Activated CD4-positive, alpha-beta T cell treated with anti-CD3 and anti-CD28 coated beads, Interleukin-2, Interleukin-6, amounts not matched to agents 100 ng/mL and 50 ng/mL, durations not matched to agents 16 hours and 8 hours (primary cell): ENCODE measurements at regions not wholly inside any gene's neighbourhood (a gene's known extent, or its start where the extent isn't known, plus 50 kb on each side); places are given as distances from the start of the nearest gene placed in this dataset.
A peak's percentile ranks its signal among the peaks of the same experiment; 100 is the strongest.
"Not testable (repeated sequence)": the region's sequence is repeated elsewhere in the genome, so short reads cannot be mapped to it uniquely, and the experiment has no call there.

Source experiments
- DNase-seq: peaks from one replicate; pipeline ENCODE4 v3.0.0-alpha.2; 2020

DNA sequence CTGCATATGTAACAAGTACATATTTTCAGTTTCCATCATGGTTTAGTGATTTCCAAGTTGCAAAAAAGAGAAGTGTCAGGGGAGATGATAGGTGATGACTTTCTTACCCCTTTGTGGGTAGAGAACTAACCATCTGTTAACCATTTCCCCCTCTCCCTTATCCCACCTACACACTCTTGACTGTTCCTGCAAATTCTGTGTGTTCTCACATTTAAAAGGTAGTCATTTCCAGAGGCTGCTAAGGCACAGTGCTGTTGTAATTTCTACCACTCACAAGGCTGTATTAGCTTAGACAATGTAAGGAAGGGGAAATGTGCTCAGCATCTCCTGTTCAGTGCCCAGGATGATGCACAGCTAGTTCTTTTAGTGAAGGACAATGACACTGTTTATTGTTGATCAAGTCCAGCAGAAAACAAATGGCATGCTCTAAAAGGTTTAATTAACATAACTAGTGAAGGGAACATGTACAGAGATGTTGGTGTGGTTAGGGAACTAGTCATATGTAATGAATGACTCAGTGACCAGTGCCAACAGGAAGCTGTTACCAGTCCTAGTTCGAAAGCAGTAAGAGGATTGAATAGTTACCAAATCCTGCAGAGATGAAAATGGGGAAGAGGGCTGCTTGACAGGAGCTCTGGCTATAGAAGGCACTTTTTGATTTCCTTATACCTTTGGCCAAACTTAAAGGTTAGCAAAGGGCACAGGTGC, 165.1 kb downstream of the PLK2 start:
- peak; percentile 49 for DNase-seq

- not testable (repeated sequence) for DNase-seq
These were observed 171.6 kb downstream of the PLK2 start for GRCh38 chr5:58288275-58288674.

- DNase-seq: no peak
These were observed 173.1 kb downstream of the PLK2 start for GRCh38 chr5:58286741-58287140.

- no peak for DNase-seq
These were observed 174.0 kb downstream of the PLK2 start for GRCh38 chr5:58285900-58286299.

- no peak for DNase-seq
These were observed 175.0 kb downstream of the PLK2 start for GRCh38 chr5:58284886-58285285.

- no peak for DNase-seq
These were observed 178.7 kb downstream of the PLK2 start for GRCh38 chr5:58281189-58281588.

DNA sequence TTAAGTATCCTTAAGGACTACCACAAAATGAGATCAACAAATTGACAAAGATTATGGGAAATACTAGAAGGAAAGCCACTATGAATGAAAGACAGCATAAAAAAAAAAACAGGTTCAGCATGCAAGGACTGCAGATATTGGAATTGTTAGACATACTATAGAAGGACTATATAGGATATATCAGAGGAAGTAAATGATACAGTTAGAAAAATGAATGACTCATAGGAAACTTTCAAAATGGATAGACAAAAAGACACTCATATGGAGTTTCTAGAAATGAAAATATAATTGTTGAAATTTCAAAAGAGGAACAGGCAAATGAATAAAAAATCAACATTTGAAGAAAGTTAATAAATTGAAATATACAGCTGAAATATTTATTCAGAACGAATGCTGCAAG, 180.6 kb downstream of the PLK2 start:
- DNase-seq: no peak

DNA sequence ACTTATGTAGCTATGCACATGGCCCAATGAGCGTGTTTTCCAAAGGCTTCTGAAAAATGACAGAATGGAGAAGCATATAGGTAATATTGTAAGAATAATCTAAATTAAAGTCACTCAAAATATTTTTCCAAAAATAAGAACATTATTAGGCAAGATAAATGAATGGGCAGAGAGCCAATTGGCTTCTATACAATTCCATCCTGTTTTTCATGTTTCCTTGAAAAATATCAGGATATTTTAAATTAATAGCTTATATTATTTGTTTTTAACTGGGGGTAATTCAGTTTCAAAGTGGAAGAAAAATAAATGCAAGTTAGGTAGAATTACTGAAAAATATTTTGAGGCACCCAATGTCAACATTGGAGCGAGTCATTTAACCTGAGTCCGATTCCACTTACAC, 183.5 kb downstream of the PLK2 start:
- DNase-seq: no peak

DNA sequence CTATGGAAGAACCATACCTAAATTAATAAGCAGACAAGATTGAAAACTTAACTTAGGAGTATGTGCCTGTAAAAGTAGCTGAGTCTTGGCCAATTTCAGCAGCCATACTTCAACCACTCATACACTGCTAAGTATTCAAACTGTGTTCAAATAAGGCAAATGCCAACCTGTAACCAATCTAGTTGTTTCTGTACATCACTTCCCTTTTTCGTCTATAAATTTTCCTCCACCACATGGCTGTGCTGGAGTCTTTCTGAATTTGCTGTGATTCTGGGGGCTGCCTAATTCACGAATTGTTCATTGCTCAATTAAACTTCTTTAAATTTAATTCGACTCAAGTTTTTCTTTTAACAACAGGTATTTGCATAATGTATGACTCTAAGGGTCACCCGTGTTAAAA, 184.4 kb downstream of the PLK2 start:
- no peak for DNase-seq

- no peak for DNase-seq
These were observed 185.7 kb downstream of the PLK2 start for GRCh38 chr5:58274191-58274590.

DNA sequence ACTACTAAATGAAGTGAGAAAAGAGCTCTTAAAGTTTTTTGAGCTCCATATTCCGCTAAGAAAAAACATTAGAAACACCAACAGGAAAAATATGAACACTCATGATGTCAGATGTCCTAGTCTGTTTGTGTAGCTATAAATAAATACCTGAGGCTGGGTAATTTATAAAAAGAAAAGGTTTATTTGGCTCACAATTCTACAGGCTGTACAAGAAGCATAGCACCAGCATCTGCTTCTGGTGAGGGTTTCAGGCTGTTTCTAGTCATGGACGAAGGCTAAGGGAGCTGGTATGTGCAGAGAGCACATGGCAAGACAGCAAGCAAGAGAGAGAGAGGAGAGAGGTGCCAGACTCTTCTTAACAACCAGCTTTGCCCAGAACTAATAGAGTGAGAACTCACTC, 186.2 kb downstream of the PLK2 start:
- no peak for DNase-seq

- DNase-seq: no peak
These were observed 191.6 kb downstream of the PLK2 start for GRCh38 chr5:58268268-58268667.

- DNase-seq: no peak
These were observed 193.5 kb downstream of the PLK2 start for GRCh38 chr5:58266402-58266801.

DNA sequence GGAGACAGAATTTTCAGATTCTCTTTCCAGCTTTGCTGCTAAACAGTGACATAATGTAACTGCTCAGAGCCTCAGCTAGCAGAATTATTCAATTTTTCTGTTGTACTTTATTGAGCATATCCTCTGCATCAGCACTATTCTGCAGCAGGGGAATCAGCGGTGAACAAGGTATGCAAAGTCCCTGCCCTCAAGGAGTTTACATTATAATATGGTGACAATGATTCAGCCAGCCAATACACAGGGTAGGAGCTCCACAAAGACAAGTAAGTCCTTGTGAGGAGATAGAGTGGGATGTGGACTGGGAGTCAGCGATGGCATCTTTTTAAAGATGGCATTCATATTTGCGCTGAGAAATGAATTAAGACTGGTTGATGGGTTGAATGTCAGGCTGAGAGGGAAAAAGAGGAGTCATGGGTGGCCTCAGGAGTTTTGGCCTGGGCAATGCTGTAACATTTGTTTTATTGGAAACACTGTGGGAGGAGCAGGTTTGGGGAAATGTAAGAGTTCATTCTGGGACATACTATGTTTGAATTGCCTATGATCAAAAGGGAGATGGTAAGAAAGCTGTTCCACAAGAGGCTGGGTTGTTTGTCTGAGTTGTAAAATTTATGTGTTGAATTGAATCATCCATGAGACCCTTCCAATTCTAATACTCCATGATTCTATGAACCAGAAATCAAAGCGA, 194.5 kb downstream of the PLK2 start:
- no peak for DNase-seq

DNA sequence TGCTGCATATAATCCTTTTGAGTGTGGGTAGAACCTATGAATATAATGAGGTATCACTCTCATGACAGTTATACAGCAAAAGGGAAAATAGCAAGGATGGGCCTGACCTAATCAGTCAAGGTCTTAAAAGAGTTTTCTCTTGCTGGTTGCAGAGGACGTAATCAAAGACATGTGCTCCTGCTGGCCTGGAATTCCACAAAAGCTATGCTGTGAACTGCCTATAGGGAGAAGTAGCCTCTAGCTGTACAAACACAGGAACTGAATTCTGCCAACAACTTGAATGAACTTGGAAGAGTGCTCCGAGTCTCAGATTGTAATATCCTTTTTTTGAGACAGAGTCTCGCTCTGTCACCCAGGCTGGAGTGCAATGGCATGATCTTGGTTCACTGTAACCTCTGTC, 195.6 kb downstream of the PLK2 start:
- no peak for DNase-seq

GRCh38 chr5:58263296-58263695, 196.6 kb downstream of the PLK2 start:
- no peak for DNase-seq

DNA sequence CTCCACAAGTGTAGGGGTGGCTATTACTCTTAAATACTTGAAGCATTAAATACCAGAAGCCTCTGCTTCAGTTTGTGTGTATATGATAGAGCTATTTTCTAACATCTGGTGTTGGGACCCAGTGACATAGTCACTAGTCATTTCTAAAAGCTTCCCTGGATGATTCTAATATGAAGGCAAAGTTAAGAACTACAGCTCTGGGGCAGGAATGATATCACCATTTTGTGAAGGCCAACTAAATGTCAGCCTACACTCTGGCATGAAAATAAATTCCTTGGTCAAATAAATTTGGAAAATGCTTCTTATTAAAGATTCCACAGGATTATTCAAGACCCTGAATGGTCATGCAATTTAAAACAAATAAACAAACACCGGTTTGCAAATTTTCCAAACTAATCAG, 197.7 kb downstream of the PLK2 start:
- DNase-seq: no peak

GRCh38 chr5:58261605-58262004, 198.3 kb downstream of the PLK2 start:
- DNase-seq: no peak

DNA sequence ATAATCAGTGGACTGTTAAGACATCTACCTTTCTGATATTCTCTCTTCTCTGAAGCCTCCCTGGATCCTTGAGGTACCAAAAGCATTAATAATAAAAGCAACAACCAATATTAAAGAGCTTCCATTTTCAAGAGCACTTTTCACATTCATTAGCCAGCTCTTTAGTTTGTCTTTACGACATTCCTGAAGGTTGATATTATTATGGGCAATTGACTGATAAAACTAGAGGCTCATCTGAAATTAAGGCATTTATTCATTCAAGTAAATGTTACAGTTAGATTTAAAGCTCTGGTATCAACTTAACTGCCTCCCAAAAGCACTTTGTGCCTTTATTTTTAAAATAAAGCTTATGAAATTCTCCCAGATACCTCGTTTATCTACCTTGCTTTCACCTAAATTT, 199.6 kb downstream of the PLK2 start:
- DNase-seq: no peak

DNA sequence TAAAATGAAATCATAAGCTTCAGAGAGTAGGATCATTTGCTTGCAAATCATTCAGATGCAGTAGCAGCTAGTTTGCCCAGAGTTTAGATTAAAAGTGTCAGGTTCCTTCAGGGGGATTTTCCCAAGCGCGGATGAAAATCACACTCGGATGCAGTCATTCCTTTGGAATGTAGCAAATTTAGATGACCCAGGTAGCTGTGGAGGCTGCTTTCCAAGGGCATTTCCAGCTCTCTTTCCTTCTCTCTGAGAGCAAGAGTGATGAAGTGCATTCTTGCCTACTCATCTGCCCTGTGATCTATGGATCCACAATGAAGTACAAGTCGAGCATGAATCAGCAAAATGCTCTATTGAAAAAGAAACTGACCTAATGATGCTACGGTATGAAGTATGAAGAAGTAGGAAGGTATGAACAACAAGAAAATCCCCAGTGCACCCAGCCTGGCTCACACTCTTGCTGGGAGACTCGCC, 200.2 kb downstream of the PLK2 start:
- no peak for DNase-seq

DNA sequence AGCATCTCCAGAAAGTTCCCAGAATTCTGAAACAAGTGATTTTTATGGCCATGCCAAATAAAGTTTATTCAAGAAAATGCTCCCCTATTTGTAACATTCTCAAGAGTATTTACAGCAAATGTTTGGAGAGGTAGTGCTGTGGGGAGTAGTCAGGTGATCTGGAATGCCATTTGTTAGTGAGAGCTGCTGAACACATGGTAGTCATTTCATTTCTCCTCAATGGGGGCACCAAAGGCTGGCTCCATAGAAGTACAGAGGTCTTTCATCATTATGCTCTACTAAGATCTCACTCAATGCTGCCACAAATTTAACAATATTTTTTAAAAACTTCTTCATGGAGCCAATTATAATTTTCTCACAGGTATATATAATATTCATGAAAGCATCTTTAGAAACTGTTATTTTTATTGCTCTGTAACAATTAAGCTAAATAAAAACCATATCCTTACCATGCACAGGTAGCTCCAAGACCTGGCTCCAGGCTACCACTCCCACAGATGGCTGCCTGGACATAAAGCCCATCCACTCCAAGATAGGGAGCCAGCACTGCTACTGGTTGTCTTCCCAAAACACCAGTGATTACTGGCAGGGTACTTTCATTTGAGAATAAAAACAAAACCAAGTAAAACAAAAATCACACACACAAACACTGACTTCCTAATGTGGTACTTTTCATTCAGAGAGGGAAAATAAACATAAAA, 200.8 kb downstream of the PLK2 start:
- DNase-seq: no peak

DNA sequence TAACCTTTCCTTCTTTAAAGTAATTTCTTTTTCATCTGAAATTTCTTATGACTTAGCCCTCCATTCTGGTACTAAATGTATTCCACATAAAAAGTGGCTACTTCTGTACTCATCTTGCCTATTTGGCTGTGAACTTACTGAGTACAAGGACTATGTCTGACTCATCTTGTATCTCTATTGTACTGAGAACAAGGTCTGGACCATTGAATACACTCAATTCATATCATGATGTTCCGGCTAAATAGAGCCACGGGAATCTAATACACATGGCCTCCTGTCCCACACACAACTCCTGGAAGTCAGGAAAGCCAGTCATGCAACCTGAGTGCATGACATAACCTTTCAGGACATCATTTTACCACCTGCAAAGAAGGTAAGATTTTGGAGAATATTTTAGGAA, 203.9 kb downstream of the PLK2 start:
- no peak for DNase-seq

DNA sequence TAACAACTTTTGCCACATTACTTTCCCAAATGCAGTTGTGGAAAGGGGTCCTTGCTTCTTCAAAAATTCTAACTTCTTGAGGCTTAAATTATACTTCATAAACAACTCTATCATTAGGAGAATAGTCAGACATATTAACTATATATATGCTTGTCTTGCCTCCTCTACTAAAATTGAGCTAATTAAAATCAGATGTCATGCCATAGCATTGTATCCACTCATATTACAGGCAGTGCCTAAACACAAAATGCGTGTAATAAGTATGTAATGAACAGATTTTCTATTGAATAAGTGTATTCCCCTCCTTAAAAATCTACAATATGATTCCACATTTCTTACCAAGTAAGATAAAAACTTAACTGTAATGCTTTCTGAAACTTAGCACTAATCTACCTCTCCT, 204.5 kb downstream of the PLK2 start:
- no peak for DNase-seq

GRCh38 chr5:58248221-58248620, 211.7 kb downstream of the PLK2 start:
- no peak for DNase-seq
